ENCODE measurements at regions not wholly inside any gene's neighbourhood (a gene's known extent, or its start where the extent isn't known, plus 50 kb on each side); places are given as distances from the start of the nearest gene placed in this dataset.

DNA sequence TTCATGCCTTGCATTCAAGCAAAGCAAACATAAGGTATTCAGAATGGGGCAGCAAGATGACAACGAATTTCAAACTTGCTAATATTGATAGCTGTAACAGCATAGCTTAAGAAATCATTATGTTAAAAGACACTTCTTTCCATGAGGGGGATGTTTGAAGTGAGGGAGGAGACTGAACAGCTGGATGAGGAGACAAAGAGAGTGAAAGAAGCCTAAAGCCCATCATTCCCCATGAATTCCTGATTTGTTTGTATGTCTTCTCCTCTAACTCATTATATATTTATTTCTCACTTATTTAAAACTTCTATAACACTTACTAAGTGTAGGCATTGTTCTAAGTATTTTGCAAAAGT is 125.2 kb upstream of the PBX1 start:
- DNase-seq (no peak), ATAC-seq (ENCODE audit: low read depth) (no peak)
- no peak overlapping the region for H2AK5ac ChIP-seq (ENCODE audit: low read depth, low read length)
- H4K5ac ChIP-seq (ENCODE audit: low read depth, low read length): no peak overlapping the region
- H2BK120ac ChIP-seq (ENCODE audit: low read depth, low read length): no peak overlapping the region
- H3K36me3 ChIP-seq (ENCODE audit: control insufficient read depth, insufficient read depth, low read length): no peaks in the 10 kb centered on the region
- in situ Hi-C loops (cut with MboI; ENCODE audit: low sequenced_read_pairs): no loop called here
- no TSS peak for BruUV-seq (replicated peaks)
- H4K8ac ChIP-seq (ENCODE audit: low read depth in 2 of 2, low read length in 2 of 2): no peak overlapping the region
- POLR2A ChIA-PET (ENCODE audit: unreplicated experiment): no interaction called here
- H3K9ac ChIP-seq (ENCODE audit: low read depth, low read length): no peak overlapping the region
- no peak overlapping the region for H3K18ac ChIP-seq (ENCODE audit: low read depth, low read length)
- H3K4me3 ChIP-seq (ENCODE audit: insufficient read depth, low read depth, low read length): no peak overlapping the region
- H2BK5ac ChIP-seq (ENCODE audit: low read depth, low read length, poor library complexity, severe bottlenecking): no peak overlapping the region
- no peak overlapping the region for H3K4me2 ChIP-seq (ENCODE audit: low read depth, low read length)
- TF ChIP-seq CTCF (conservative IDR thresholded peaks at IDR 0.05; ENCODE audit: low read depth, low read length) (no peak), CHD1 (IDR thresholded peaks at IDR 0.05; ENCODE audit: low read depth, low read length) (no peak), USF2 (IDR thresholded peaks at IDR 0.05; ENCODE audit: low read depth, low read length) (no peak), RAD21 (IDR thresholded peaks at IDR 0.05; ENCODE audit: low read length) (no peak), MAFK (IDR thresholded peaks at IDR 0.05; ENCODE audit: low read depth, low read length) (no peak), MAZ (IDR thresholded peaks at IDR 0.05; ENCODE audit: borderline replicate concordance, low read depth, low read length) (no peak), BHLHE40 (IDR thresholded peaks at IDR 0.05; ENCODE audit: low read depth, low read length) (no peak), SMC3 (IDR thresholded peaks at IDR 0.05; ENCODE audit: low read depth, low read length) (no peak), POLR2A (IDR thresholded peaks at IDR 0.05; ENCODE audit: low read depth, low read length) (no peak)
- H3K14ac ChIP-seq (replicated peaks; ENCODE audit: low read depth, low read length): no peak overlapping the region
- WGBS, 2 experiments (ENCODE audit: extremely low coverage in 2 of 2, insufficient read length in 1 of 2): no CpG with 5 or more reads among the region's 1 CpG
- no peaks in the 10 kb centered on the region for H3K9me3 ChIP-seq (ENCODE audit: control insufficient read depth, insufficient read depth, low read length)
- H3K27me3 ChIP-seq (ENCODE audit: control insufficient read depth, insufficient read depth, low read length): no peaks in the 10 kb centered on the region
- H4K20me1 ChIP-seq (ENCODE audit: insufficient read depth, low read length): no peaks in the 10 kb centered on the region
- CTCF ChIA-PET: no interaction called here
- dilution Hi-C loops (cut with HindIII; ENCODE audit: low sequenced_read_pairs, unreplicated experiment): no loop called here
- no peak overlapping the region for H2AFZ ChIP-seq (replicated peaks; ENCODE audit: low read length, poor library complexity)
- H3K4ac ChIP-seq (ENCODE audit: low read depth, low read length): no peak overlapping the region
- no peak overlapping the region for H2AK9ac ChIP-seq (replicated peaks; ENCODE audit: low read depth, low read length, poor library complexity)
- H3K56ac ChIP-seq (ENCODE audit: extremely low read depth, insufficient read depth, low read length): no peak overlapping the region
- H3K23ac ChIP-seq (ENCODE audit: low read depth, low read length): no peak overlapping the region
- H3K27ac ChIP-seq (ENCODE audit: insufficient read depth, low read length): no peak overlapping the region
- H2BK20ac ChIP-seq (ENCODE audit: low read depth, low read length): no peak overlapping the region
- no peaks in the 10 kb centered on the region for H3K9me1 ChIP-seq (ENCODE audit: insufficient read depth, low read length)
- no peaks in the 10 kb centered on the region for H3K79me1 ChIP-seq (ENCODE audit: low read depth in 1 of 2, low read length in 2 of 2)
- H4K91ac ChIP-seq (ENCODE audit: insufficient read depth, low read depth, low read length): no peak overlapping the region
- intact Hi-C loops (cut with micrococcal nuclease): no loop called here
- H2BK15ac ChIP-seq (ENCODE audit: low read depth, low read length): no peak overlapping the region
- no peaks in the 10 kb centered on the region for H3K4me1 ChIP-seq (ENCODE audit: control insufficient read depth, insufficient read depth, low read length)

Data from IMR-90 (cell line).